Smooth muscle cell (in vitro differentiated cells): ENCODE measurements at regions not wholly inside any gene's neighbourhood (a gene's known extent, or its start where the extent isn't known, plus 50 kb on each side); places are given as distances from the start of the nearest gene placed in this dataset.

Source experiments
- DNase-seq: peaks from one replicate; lab custom pipeline; 2025; ENCODE audit not compliant: unreplicated experiment; lab: John Stamatoyannopoulos, UW
- H2AFZ ChIP-seq: fragments of 200-600 bp; sonication (generic); 2 replicates; pipeline ENCODE4 v1.6.0; 2016; ENCODE audit warnings: antibody characterized with exemption, low read depth, mild to moderate bottlenecking
- H3F3A ChIP-seq: fragments of 200-600 bp; sonication (generic); 2 replicates; pipeline ENCODE4 v1.6.0; 2017; ENCODE audit warnings: antibody characterized with exemption, low read depth
- H3K27ac ChIP-seq: fragments of 200-600 bp; sonication (generic); 2 replicates; pipeline ENCODE4 v1.5.1; 2016; ENCODE audit warnings: low read depth, mild to moderate bottlenecking
- H3K27me3 ChIP-seq: fragments of 200-600 bp; sonication (generic); 2 replicates; pipeline ENCODE4 v1.6.1; 2016; ENCODE audit warnings: low read depth, mild to moderate bottlenecking
- H3K36me3 ChIP-seq: fragments of 200-600 bp; sonication (generic); 2 replicates; pipeline ENCODE4 v1.5.1; 2016; ENCODE audit warnings: low read depth
- H3K4me1 ChIP-seq: fragments of 200-600 bp; sonication (generic); 2 replicates; pipeline ENCODE4 v1.5.1; 2016; ENCODE audit warnings: low read depth
- H3K4me2 ChIP-seq: fragments of 200-600 bp; sonication (generic); 2 replicates; pipeline ENCODE4 v1.6.0; 2016; ENCODE audit warnings: mild to moderate bottlenecking
- H3K4me3 ChIP-seq: fragments of 200-600 bp; sonication (generic); 2 replicates; pipeline ENCODE4 v1.5.1; 2016; ENCODE audit warnings: mild to moderate bottlenecking
- H3K79me2 ChIP-seq: fragments of 200-600 bp; sonication (generic); 2 replicates; pipeline ENCODE4 v1.6.0; 2016; ENCODE audit warnings: low read depth, mild to moderate bottlenecking
- H3K9ac ChIP-seq: fragments of 200-600 bp; sonication (generic); 2 replicates; pipeline ENCODE4 v1.6.0; 2016; ENCODE audit warnings: low read depth
- H3K9me3 ChIP-seq: fragments of 200-600 bp; sonication (generic); replicated peaks from 2 replicates; pipeline ENCODE4 v1.5.1; 2016; ENCODE audit warnings: low read depth
- H4K20me1 ChIP-seq: fragments of 200-600 bp; sonication (generic); 2 replicates; pipeline ENCODE4 v1.6.0; 2016; ENCODE audit warnings: low read depth
- CTCF ChIP-seq: fragments of 200-600 bp; sonication (generic); IDR thresholded peaks from 2 replicates; pipeline ENCODE4 v1.5.1; 2017; ENCODE audit warnings: borderline replicate concordance, mild to moderate bottlenecking, antibody characterized with exemption; ENCODE audit not compliant: insufficient read depth, poor library complexity, severe bottlenecking
- WGBS: methylation state at CpG from one replicate; pipeline ENCODE4 v1.1.7; 2016; ENCODE audit warnings: low lambda C conversion rate; 5-methylcytosine and 5-hydroxymethylcytosine counted together

GRCh38 chr7:3232228-3232627 is 68.8 kb upstream of the SDK1 start:
- WGBS: 100% methylated on average over 2 of the region's 2 CpGs
- no peaks in the 10 kb centered on the region for H3K79me2 ChIP-seq
- no peaks in the 10 kb centered on the region for H3K27me3 ChIP-seq
- no peaks in the 10 kb centered on the region for H3K4me1 ChIP-seq
- H3K27ac ChIP-seq: no peak overlapping the region
- peaks cover 2% of the 10 kb centered on the region for H3K9me3 ChIP-seq
- H2AFZ ChIP-seq: no peak overlapping the region
- no peak overlapping the region for H3K9ac ChIP-seq
- no peak overlapping the region for H3K4me2 ChIP-seq
- no peaks in the 10 kb centered on the region for H3K36me3 ChIP-seq
- no peak for DNase-seq
- H4K20me1 ChIP-seq: no peaks in the 10 kb centered on the region
- TF ChIP-seq CTCF: no peak
- no peaks in the 10 kb centered on the region for H3F3A ChIP-seq
- no peak overlapping the region for H3K4me3 ChIP-seq

DNA sequence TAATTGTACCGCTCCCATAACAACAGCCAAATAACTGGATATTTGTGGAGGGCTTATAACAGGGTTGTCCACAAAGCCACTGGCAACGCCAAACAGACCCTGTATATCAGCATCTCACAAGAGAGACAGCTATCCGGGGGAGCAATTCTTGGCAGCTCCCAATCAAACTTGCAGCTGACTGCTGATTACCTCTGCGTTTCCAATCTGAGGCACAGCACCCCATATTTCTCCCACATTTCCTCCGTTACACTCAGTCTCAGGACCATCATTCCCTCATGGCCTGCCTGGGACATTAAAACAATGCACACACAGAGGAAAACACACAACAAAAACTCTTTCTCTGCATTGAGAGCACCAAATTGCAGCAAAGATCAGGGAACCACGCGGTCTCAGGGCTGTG is 67.8 kb upstream of the SDK1 start:
- Histone ChIP-seq H3K4me2 (no peak overlapping the region), H4K20me1 (no peaks in the 10 kb centered on the region), H3K79me2 (no peaks in the 10 kb centered on the region), H2AFZ (no peak overlapping the region), H3F3A (no peaks in the 10 kb centered on the region), H3K4me3 (no peak overlapping the region), H3K4me1 (no peaks in the 10 kb centered on the region), H3K27ac (no peak overlapping the region), H3K9me3 (peaks cover 3% of the 10 kb centered on the region), H3K27me3 (no peaks in the 10 kb centered on the region), H3K9ac (no peak overlapping the region), H3K36me3 (no peaks in the 10 kb centered on the region)
- TF ChIP-seq CTCF: no peak
- DNase-seq: no peak
- 96% methylated on average over 7 of the region's 7 CpGs for WGBS

DNA sequence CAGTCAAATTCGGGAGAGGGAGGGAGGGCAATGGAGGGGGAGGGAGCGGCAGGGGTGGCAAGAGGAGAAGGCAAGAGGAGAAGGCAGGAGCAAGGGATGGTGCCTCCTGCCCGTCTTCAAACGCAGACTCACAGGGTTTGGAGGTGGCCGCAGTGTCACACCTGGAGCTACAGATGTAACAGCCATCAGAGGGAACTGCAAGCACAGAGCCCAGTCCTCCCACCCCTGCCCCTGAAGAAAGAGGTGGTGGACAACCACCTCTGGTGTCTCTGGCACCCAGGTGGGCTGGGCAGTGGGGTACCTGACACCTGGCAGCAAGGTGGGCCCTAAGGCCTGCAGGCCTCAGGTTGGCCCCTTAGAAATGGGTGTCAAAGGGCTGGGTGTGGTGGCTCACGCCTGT is 67.0 kb upstream of the SDK1 start:
- peaks cover 3% of the 10 kb centered on the region for H3K9me3 ChIP-seq
- no peaks in the 10 kb centered on the region for H3K27me3 ChIP-seq
- H3K4me1 ChIP-seq: no peaks in the 10 kb centered on the region
- no peaks in the 10 kb centered on the region for H3K36me3 ChIP-seq
- H3F3A ChIP-seq: no peaks in the 10 kb centered on the region
- no peak for TF ChIP-seq CTCF
- H3K79me2 ChIP-seq: no peaks in the 10 kb centered on the region
- H3K4me3 ChIP-seq: no peak overlapping the region
- no peak overlapping the region for H3K9ac ChIP-seq
- H2AFZ ChIP-seq: no peak overlapping the region
- DNase-seq: no peak
- 98% methylated on average over 5 of the region's 6 CpGs for WGBS
- no peaks in the 10 kb centered on the region for H4K20me1 ChIP-seq
- no peak overlapping the region for H3K27ac ChIP-seq
- H3K4me2 ChIP-seq: no peak overlapping the region

DNA sequence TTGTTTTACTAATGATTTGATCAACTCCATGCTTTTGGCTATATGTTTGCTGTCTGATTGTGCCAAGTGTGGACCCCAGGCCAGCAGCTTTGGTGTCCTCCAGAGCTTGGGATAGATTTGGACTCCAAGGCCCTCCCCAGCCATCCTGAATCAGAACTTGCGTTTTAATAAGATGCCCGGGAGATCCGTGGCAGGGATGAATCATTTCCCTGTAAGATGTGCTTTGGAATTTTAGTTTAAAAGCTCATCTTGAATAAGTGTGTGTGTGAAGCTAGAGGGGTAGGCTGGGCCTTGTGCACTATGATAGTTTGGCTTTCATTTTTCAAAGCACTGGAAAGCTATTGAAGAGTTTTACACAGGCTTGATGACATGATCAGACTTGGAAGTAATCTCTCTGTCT is 66.2 kb upstream of the SDK1 start:
- H2AFZ ChIP-seq: no peak overlapping the region
- no peaks in the 10 kb centered on the region for H3F3A ChIP-seq
- no peak overlapping the region for H3K9ac ChIP-seq
- no peak overlapping the region for H3K4me3 ChIP-seq
- DNase-seq: no peak
- 83% methylated on average over 3 of the region's 3 CpGs for WGBS
- no peak overlapping the region for H3K27ac ChIP-seq
- H3K4me2 ChIP-seq: no peak overlapping the region
- H3K9me3 ChIP-seq: peaks cover 3% of the 10 kb centered on the region
- H3K27me3 ChIP-seq: no peaks in the 10 kb centered on the region
- no peaks in the 10 kb centered on the region for H3K36me3 ChIP-seq
- no peaks in the 10 kb centered on the region for H3K79me2 ChIP-seq
- no peaks in the 10 kb centered on the region for H4K20me1 ChIP-seq
- no peaks in the 10 kb centered on the region for H3K4me1 ChIP-seq
- no peak for TF ChIP-seq CTCF
